Left lung (tissue), 4 donors: ENCODE measurements at regions not wholly inside any gene's neighbourhood (a gene's known extent, or its start where the extent isn't known, plus 50 kb on each side); places are given as distances from the start of the nearest gene placed in this dataset.

ENCODE experiments used
- ATAC-seq: fragments of 200-7000 bp; cut with Tn5 transposase; one replicate; pipeline ENCODE4 v1.9.1; 2020; ENCODE audit warnings: moderate library complexity
- DNase-seq, 4 donors: peaks; one replicate each; pipeline ENCODE4 v3.0.0-alpha.2; 2013 to 2020
- H3K27ac ChIP-seq, 2 donors: fragments of 200-600 bp; sonication (generic) in 1 of 2; one replicate each; pipeline versions ENCODE4 v1.5.0 to v1.8.0; 2020 to 2021
- H3K27me3 ChIP-seq, 2 donors: fragments of 200-600 bp; sonication (generic) in 1 of 2; one replicate each; pipeline versions ENCODE4 v1.5.0 to v1.8.0; 2020 to 2021
- H3K36me3 ChIP-seq, 2 donors: fragments of 200-600 bp; sonication (generic) in 1 of 2; one replicate each; pipeline versions ENCODE4 v1.5.0 to v1.8.0; 2020 to 2021
- H3K4me1 ChIP-seq, 2 donors: fragments of 200-600 bp; one replicate each; pipeline ENCODE4 v1.8.0; 2021
- H3K4me3 ChIP-seq, 2 donors: fragments of 200-600 bp; sonication (generic) in 1 of 2; one replicate each; pipeline versions ENCODE4 v1.5.0 to v1.8.0; 2020 to 2021; ENCODE audit warnings: mild to moderate bottlenecking in 1 of 2
- H3K9me3 ChIP-seq, 2 donors: fragments of 200-600 bp; sonication (generic) in 1 of 2; one replicate each; pipeline versions ENCODE4 v1.5.0 to v1.8.0; 2020 to 2021
- intact Hi-C, 2 donors: fragments of 100-400 bp; cut with DNase I; formaldehyde crosslinking; loops; one replicate each; pipeline versions ENCODE4 v1.11.2 to v1.14.2; 2022
- TF ChIP-seq, protein P1 (sequence below), 2 donors: fragments of 200-600 bp; sonication (generic) in 1 of 2; IDR thresholded peaks; one replicate each; pipeline versions ENCODE4 v1.5.0 to v1.8.0; 2021; ENCODE audit warnings: antibody characterized with exemption in 2 of 2
- donor health status: DM: no; HTN: yes; CAD: no.
- donor health status: DM: no; HTN: no; CAD: no.

DNA sequence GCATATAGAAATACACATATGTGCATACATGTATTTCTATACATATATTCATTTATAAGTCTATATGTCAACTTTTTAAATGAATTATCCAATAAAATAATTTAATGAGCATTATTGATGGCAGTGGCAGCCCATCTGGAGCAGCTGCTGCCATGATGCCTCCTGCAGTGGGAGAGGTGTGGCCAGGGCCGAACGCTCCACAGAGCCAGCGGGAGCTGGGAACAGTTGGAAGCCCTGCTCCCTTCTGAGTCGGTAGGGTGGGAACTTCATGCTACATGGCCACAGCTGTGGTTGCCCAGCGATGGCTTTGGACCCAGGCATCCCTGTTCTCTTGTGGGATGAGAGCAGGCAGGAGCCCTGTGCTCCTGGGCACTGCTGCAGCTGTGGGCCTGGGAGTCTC is 812.4 kb upstream of the CTNND2 start:
- Histone ChIP-seq H3K27me3 (no peaks in the 10 kb centered on the region), H3K36me3 (no peaks in the 10 kb centered on the region), H3K9me3 (peaks cover 0 to 19% of the 10 kb centered on the region in 2 donors), H3K27ac (no peak overlapping the region), H3K4me1 (no peaks in the 10 kb centered on the region), H3K4me3 (no peak overlapping the region)
- TF ChIP-seq, protein P1, sequence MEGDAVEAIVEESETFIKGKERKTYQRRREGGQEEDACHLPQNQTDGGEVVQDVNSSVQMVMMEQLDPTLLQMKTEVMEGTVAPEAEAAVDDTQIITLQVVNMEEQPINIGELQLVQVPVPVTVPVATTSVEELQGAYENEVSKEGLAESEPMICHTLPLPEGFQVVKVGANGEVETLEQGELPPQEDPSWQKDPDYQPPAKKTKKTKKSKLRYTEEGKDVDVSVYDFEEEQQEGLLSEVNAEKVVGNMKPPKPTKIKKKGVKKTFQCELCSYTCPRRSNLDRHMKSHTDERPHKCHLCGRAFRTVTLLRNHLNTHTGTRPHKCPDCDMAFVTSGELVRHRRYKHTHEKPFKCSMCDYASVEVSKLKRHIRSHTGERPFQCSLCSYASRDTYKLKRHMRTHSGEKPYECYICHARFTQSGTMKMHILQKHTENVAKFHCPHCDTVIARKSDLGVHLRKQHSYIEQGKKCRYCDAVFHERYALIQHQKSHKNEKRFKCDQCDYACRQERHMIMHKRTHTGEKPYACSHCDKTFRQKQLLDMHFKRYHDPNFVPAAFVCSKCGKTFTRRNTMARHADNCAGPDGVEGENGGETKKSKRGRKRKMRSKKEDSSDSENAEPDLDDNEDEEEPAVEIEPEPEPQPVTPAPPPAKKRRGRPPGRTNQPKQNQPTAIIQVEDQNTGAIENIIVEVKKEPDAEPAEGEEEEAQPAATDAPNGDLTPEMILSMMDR (IDR thresholded peaks at IDR 0.05) = no peak
- DNase-seq (no peak), ATAC-seq (no peak)
- intact Hi-C loops = no loop called here

DNA sequence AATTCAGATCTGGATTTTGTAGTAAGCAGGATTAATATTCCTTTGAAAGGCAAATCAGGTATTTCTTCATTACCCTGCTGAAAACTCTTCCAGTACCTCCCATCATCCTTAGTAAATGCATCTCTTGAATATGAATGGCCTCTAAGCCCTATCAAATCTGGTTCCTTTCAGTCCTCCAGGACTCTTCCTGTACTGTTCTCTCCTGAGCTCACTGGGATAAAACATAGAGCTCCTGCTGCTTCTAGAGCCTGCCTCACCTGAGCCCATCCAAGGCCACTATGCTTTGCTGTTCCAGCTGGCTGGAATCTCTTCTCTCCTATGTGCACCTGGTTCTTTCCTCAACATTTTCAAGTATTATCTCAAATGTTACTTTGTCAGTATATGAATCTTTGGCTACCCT is 803.3 kb upstream of the CTNND2 start:
- H3K27ac ChIP-seq = no peak overlapping the region
- H3K4me3 ChIP-seq = no peak overlapping the region
- H3K4me1 ChIP-seq = no peaks in the 10 kb centered on the region
- H3K27me3 ChIP-seq = no peaks in the 10 kb centered on the region
- intact Hi-C loops = no loop called here
- ATAC-seq (no peak), DNase-seq (no peak)
- no peaks in the 10 kb centered on the region for H3K9me3 ChIP-seq
- H3K36me3 ChIP-seq = no peaks in the 10 kb centered on the region
- TF ChIP-seq, protein P1 (IDR thresholded peaks at IDR 0.05) = no peak

DNA sequence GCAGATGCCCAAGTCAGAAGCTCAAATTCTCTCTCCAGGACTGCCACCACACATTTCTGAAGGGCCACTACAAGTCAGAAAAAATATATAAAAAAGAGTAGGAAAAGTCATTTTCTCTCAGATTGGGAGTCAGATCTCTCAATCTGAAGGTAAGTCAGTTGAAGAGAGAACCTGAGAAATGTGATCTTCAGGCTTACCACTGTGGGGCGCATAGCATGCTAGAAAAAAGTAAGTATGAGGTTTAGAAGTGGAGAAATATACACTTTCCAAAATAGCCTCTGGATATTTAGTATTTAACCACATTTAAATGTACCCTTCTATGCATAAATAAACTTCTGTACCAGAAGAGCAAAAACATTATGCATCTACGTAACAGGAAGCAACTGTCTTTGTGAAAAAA is 800.7 kb upstream of the CTNND2 start:
- TF ChIP-seq, protein P1 (IDR thresholded peaks at IDR 0.05) = no peak
- Histone ChIP-seq H3K36me3 (no peaks in the 10 kb centered on the region), H3K27me3 (no peaks in the 10 kb centered on the region), H3K27ac (no peak overlapping the region), H3K9me3 (no peaks in the 10 kb centered on the region), H3K4me3 (no peak overlapping the region), H3K4me1 (no peaks in the 10 kb centered on the region)
- DNase-seq (no peak), ATAC-seq (no peak)
- intact Hi-C loops = no loop called here

DNA sequence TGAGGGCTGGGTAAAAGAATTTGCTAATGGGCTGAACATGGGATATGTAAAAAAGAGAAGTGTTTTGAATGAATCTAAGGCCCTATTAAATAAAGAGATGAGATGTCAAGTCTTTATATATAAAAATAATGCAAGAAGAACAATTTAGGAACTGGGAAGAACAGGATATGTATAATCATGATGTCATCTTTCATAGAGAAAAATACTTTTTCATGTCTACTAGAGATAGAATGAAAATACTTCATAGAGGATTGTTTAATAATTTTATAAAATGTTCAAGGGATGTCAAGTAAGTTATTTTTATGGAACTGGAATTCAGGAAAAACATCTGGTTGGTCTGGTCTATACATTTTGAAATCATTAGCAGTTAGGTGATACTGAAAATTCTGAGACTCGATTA is 799.0 kb upstream of the CTNND2 start:
- no peaks in the 10 kb centered on the region for H3K4me1 ChIP-seq
- ATAC-seq (no peak), DNase-seq (no peak)
- H3K9me3 ChIP-seq = no peaks in the 10 kb centered on the region
- no peak overlapping the region for H3K4me3 ChIP-seq
- TF ChIP-seq, protein P1 (IDR thresholded peaks at IDR 0.05) = no peak
- H3K27me3 ChIP-seq = no peaks in the 10 kb centered on the region
- no peak overlapping the region for H3K27ac ChIP-seq
- intact Hi-C loops = no loop called here
- no peaks in the 10 kb centered on the region for H3K36me3 ChIP-seq

DNA sequence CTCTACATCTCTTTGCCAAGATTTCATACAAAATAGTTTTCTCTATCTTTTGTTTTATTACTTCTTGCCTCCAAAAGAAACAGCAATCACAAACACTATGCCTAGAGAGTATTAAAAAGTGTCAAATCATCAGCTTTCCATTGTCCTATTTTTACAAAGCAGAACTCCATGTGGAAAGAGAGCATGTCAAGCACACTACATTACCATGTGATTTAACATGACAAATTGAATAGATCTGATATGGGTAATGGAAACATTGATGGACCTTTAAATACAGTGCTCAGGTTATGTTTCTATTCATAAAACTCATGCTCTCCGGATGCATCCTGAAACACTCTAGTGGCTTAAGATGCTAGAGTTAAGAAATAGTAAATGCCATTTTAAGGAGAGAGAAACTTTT is 791.4 kb upstream of the CTNND2 start:
- Histone ChIP-seq H3K4me1 (no peaks in the 10 kb centered on the region), H3K36me3 (no peaks in the 10 kb centered on the region), H3K4me3 (no peak overlapping the region), H3K9me3 (no peaks in the 10 kb centered on the region), H3K27me3 (no peaks in the 10 kb centered on the region), H3K27ac (no peak overlapping the region)
- ATAC-seq = no peak
- intact Hi-C loops = no loop called here
- TF ChIP-seq, protein P1 (IDR thresholded peaks at IDR 0.05) = no peak
- no peak for DNase-seq
